ENCODE measurements at regions not wholly inside any gene's neighbourhood (a gene's known extent, or its start where the extent isn't known, plus 50 kb on each side); places are given as distances from the start of the nearest gene placed in this dataset.
"Not testable (repeated sequence)": the region's sequence is repeated elsewhere in the genome, so short reads cannot be mapped to it uniquely, and the experiment has no call there.

DNA sequence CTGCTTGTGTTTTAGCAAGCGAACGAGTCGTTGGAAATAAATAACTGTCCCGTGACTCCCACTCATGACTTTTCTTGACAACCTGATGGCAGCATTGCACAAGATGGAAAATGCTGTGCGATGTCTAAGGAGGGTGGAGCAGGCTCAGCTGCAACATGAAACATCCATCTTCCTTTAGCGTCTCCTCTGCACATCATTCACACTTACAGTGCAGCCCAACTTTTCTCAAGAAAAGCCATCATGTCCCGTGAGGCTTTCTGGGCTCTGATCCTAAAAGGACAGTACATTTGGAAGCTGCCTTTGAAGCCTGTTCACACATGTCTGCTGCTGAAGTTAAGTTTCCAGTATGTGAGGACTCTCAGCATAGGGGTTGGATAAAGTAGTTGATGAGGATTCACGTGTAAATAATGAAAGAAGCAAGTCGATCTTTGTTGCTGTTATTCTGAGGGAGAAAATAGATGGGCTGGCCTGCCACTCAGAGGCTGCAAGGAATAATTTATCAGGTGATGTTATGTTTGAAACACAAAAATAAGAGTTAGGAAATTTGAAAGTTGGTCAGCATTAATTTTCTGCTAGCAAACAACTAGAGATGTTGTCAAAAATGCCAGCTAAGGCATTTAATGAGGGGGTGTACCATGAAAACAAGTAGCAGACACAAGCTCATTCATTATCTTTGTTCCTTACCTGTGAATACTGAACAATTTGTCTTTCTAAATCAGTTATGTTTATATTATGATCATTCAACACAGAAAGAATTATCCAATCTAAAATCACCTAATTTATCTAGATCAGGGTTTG lies 328.7 kb upstream of the ZFP42 start:
- ATAC-seq = no peak
- no peaks in the 10 kb centered on the region for H3K27me3 ChIP-seq (ENCODE audit: control insufficient read depth, insufficient read depth, low read length)
- no peak for DNase-seq
- Mint-ChIP-seq H3K4me3 (no peak overlapping the region), H3K4me1 (no peaks in the 10 kb centered on the region), H3K9me3 (peaks cover 17 to 22% of the 10 kb centered on the region in 2 donors), H3K27ac (no peak overlapping the region), H3K36me3 (peaks cover 14% of the 10 kb centered on the region), H3K27me3 (ENCODE audit: low read depth in 2 of 2) (no peaks in the 10 kb centered on the region)
- no peaks in the 10 kb centered on the region for H3K4me1 ChIP-seq (ENCODE audit: control insufficient read depth, insufficient read depth, low read length)
- no peak overlapping the region for H3K4me3 ChIP-seq (ENCODE audit: low read length)
- WGBS (ENCODE audit: insufficient coverage) = 73% methylated on average over 9 of the region's 9 CpGs
- intact Hi-C loops (cut with micrococcal nuclease) = no loop called here
- H3K36me3 ChIP-seq (ENCODE audit: control insufficient read depth, insufficient read depth, low read length) = no peaks in the 10 kb centered on the region
- H3K27ac ChIP-seq (ENCODE audit: low read length) = no peak overlapping the region
- H3K9me3 ChIP-seq (ENCODE audit: control insufficient read depth, insufficient read depth, low read length) = no peaks in the 10 kb centered on the region
- TF ChIP-seq CTCF (IDR thresholded peaks at IDR 0.05) = no peak

DNA sequence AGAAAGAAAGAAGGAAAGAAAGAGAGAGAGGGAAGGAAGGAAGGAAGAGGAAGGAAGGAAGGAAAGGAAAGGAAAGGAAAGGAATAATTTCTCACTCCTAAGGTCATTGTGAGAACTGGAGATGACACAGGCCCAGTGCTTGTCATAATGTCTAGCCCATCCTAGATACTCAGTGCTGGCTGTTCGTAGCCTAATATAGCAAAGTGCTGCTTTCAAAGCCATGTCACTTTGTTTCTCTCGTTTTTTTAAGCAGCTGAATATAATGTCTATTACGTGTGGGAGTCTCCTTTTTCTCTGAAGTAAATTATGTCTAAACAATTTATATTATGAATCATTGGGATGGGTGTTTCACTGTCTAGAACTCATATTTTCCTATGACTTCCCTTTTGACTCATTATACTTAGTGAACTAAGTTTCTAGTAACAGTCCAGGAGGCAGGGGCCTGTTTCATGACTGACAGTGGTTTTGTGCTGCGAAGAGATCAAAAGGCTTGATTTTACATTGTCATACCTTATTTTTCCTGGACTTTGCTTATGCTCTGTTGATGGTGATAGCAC lies 327.0 kb upstream of the ZFP42 start:
- Histone ChIP-seq H3K4me1 (ENCODE audit: control insufficient read depth, insufficient read depth, low read length) (no peaks in the 10 kb centered on the region), H3K27me3 (ENCODE audit: control insufficient read depth, insufficient read depth, low read length) (no peaks in the 10 kb centered on the region), H3K9me3 (ENCODE audit: control insufficient read depth, insufficient read depth, low read length) (no peaks in the 10 kb centered on the region), H3K4me3 (ENCODE audit: low read length) (no peak overlapping the region), H3K27ac (ENCODE audit: low read length) (no peak overlapping the region), H3K36me3 (ENCODE audit: control insufficient read depth, insufficient read depth, low read length) (no peaks in the 10 kb centered on the region)
- Mint-ChIP-seq H3K9me3 (peaks cover 12 to 13% of the 10 kb centered on the region in 2 donors), H3K36me3 (peaks cover under 1% of the 10 kb centered on the region), H3K27ac (no peak overlapping the region), H3K4me3 (no peak overlapping the region), H3K4me1 (no peaks in the 10 kb centered on the region), H3K27me3 (ENCODE audit: low read depth in 2 of 2) (no peaks in the 10 kb centered on the region)
- ATAC-seq (no peak), DNase-seq (no peak)
- 49% methylated on average over 2 of the region's 4 CpGs for WGBS (ENCODE audit: insufficient coverage)
- no peak for TF ChIP-seq CTCF (IDR thresholded peaks at IDR 0.05)
- intact Hi-C loops (cut with micrococcal nuclease) = no loop called here

DNA sequence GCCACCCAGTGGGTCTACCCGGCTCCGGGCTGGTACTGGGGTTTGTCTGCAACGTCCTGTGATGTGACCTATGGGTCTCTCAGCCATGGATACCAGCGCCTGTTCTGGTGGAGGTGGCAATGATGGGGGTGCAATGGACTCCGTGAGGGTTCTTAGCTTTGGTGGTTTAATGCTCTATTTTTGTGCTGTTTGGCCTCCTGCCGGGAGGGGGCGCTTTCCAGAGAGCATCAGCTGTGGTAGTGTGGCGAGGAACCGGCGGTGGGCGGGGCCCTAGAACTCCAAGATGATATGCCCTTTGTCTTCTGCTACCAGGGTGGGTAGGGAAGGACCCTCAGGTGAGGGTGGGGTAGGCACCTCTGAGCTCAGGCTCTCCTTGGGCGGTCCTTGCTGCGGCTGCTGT lies 324.1 kb upstream of the ZFP42 start:
- H3K27ac ChIP-seq (ENCODE audit: low read length); H3K36me3 ChIP-seq (ENCODE audit: control insufficient read depth, insufficient read depth, low read length); H3K4me3 ChIP-seq (ENCODE audit: low read length); intact Hi-C loops (cut with micrococcal nuclease); H3K4me1 ChIP-seq (ENCODE audit: control insufficient read depth, insufficient read depth, low read length); H3K27me3 Mint-ChIP-seq (ENCODE audit: low read depth in 2 of 2); DNase-seq; H3K9me3 ChIP-seq (ENCODE audit: control insufficient read depth, insufficient read depth, low read length); H3K36me3 Mint-ChIP-seq; H3K4me1 Mint-ChIP-seq; H3K4me3 Mint-ChIP-seq; H3K27ac Mint-ChIP-seq; H3K27me3 ChIP-seq (ENCODE audit: control insufficient read depth, insufficient read depth, low read length); ATAC-seq: not testable (repeated sequence)
- peaks cover 10 to 14% of the 10 kb centered on the region in 2 donors for H3K9me3 Mint-ChIP-seq
- 89% methylated on average over 9 of the region's 13 CpGs for WGBS (ENCODE audit: insufficient coverage)

DNA sequence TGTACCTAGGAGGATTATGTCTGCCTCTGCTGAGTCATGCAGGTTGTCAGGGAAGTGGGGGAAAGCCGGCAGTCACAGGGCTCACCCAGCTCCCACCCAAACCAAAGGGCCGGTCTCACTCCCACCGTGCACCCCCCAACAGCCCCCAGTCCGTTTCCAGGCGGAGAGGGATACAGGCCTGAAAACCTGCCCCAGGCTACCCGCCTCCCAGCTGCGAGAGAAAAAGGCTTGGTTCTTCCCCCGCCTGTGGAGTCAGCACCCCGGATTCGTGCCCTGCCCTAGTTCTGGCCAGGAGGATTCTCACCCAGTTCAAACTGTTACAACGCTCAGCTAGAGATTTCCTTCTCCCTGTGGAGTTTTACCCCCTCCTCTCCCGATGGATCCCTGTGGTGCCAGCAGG lies 323.6 kb upstream of the ZFP42 start:
- H3K4me1 ChIP-seq (ENCODE audit: control insufficient read depth, insufficient read depth, low read length); H3K4me3 ChIP-seq (ENCODE audit: low read length); H3K4me3 Mint-ChIP-seq; H3K27ac ChIP-seq (ENCODE audit: low read length); DNase-seq; H3K27me3 Mint-ChIP-seq (ENCODE audit: low read depth in 2 of 2); intact Hi-C loops (cut with micrococcal nuclease); H3K9me3 ChIP-seq (ENCODE audit: control insufficient read depth, insufficient read depth, low read length); H3K27ac Mint-ChIP-seq; H3K36me3 Mint-ChIP-seq; H3K36me3 ChIP-seq (ENCODE audit: control insufficient read depth, insufficient read depth, low read length); H3K4me1 Mint-ChIP-seq; ATAC-seq; H3K27me3 ChIP-seq (ENCODE audit: control insufficient read depth, insufficient read depth, low read length): not testable (repeated sequence)
- 95% methylated on average over 5 of the region's 12 CpGs for WGBS (ENCODE audit: insufficient coverage)
- H3K9me3 Mint-ChIP-seq = peaks cover 10 to 12% of the 10 kb centered on the region in 2 donors

GRCh38 chr4:187672526-187672925 lies 323.0 kb upstream of the ZFP42 start:
- H3K27ac Mint-ChIP-seq; H3K36me3 Mint-ChIP-seq; H3K4me3 ChIP-seq (ENCODE audit: low read length); H3K9me3 ChIP-seq (ENCODE audit: control insufficient read depth, insufficient read depth, low read length); DNase-seq; intact Hi-C loops (cut with micrococcal nuclease); H3K27ac ChIP-seq (ENCODE audit: low read length); H3K4me1 ChIP-seq (ENCODE audit: control insufficient read depth, insufficient read depth, low read length); ATAC-seq; H3K27me3 Mint-ChIP-seq (ENCODE audit: low read depth in 2 of 2); H3K4me3 Mint-ChIP-seq; H3K27me3 ChIP-seq (ENCODE audit: control insufficient read depth, insufficient read depth, low read length); H3K4me1 Mint-ChIP-seq; H3K36me3 ChIP-seq (ENCODE audit: control insufficient read depth, insufficient read depth, low read length): not testable (repeated sequence)
- WGBS (ENCODE audit: insufficient coverage) = 95% methylated on average over 10 of the region's 12 CpGs
- H3K9me3 Mint-ChIP-seq = peaks cover 10 to 12% of the 10 kb centered on the region in 2 donors
